KG1 (cell line): ENCODE measurements at regions not wholly inside any gene's neighbourhood (a gene's known extent, or its start where the extent isn't known, plus 50 kb on each side); places are given as distances from the start of the nearest gene placed in this dataset.
"Not testable (repeated sequence)": the region's sequence is repeated elsewhere in the genome, so short reads cannot be mapped to it uniquely, and the experiment has no call there.

Source experiments
- DNase-seq: peaks from one replicate; lab custom pipeline; 2025; lab: John Stamatoyannopoulos, UW

GRCh38 chr6:85192596-85192995, 257.3 kb upstream of the NT5E start:
- DNase-seq, result no peak

GRCh38 chr6:85192186-85192585, 257.7 kb upstream of the NT5E start:
- DNase-seq, result no peak

- DNase-seq, result no peak
These were observed 258.2 kb upstream of the NT5E start for GRCh38 chr6:85191656-85192055.

GRCh38 chr6:85186546-85187175, 263.2 kb upstream of the NT5E start:
- no peak for DNase-seq

GRCh38 chr6:85185977-85186376, 263.9 kb upstream of the NT5E start:
- DNase-seq, result no peak

DNA sequence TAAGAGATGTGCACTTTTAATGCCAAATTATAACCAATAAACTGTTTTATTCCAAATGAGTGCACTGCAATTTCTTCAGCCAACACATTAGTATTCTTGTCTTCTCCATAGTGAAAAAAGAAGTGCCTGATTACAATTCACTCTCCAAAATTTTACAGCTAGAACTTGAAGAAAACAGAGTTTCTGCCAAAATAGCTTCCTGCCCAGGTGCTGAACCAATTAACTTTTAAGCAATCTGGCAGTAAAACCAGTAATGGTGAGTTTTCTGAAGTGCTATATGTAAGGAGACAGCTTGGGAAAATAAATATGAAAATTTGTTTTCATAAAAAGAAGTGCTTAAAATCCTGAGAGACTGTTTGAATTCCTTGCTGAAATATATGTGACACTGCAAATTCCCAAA, 266.0 kb upstream of the NT5E start:
- DNase-seq, result no peak

GRCh38 chr6:85172705-85173104, 277.2 kb upstream of the NT5E start:
- DNase-seq, result no peak

GRCh38 chr6:85172161-85172560, 277.7 kb upstream of the NT5E start:
- no peak for DNase-seq

DNA sequence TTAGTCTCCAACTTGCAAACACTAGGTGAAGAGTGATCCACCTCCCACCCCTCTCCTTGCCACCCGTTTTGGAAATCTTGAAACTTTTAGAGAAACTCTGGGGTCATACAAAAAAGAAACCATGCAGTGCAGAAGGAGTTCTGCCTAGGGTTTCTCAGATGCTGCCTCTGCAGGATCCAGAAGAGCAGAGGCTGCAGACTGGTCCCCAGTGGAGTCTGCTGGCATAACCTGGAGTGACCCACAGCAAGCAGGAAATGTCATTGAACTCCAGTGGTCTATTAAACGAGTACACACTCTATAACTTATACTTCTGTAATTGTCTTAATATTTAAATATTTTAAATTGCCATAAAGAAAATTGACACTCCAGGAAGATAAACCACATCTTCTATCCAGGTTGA, 280.7 kb upstream of the NT5E start:
- DNase-seq, result no peak

DNA sequence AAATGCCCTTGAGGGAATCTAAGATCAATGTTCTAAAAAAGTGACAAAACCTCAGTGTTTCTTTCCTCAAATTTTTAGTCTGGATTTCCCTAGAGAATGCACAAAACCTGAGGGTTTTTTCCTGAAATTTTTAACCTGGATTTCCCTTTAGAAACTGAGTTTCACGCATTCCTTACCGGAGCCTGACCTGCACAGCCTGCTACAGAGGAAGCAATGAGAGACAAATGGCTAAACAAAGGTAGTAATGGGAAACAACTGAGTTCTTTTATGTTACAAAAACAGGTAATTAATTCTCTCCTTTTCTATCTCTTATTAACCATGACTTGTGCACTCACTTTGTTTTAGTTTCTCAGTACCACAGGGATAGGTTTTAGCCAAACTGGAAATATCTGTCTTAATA, 281.7 kb upstream of the NT5E start:
- DNase-seq, result no peak

DNA sequence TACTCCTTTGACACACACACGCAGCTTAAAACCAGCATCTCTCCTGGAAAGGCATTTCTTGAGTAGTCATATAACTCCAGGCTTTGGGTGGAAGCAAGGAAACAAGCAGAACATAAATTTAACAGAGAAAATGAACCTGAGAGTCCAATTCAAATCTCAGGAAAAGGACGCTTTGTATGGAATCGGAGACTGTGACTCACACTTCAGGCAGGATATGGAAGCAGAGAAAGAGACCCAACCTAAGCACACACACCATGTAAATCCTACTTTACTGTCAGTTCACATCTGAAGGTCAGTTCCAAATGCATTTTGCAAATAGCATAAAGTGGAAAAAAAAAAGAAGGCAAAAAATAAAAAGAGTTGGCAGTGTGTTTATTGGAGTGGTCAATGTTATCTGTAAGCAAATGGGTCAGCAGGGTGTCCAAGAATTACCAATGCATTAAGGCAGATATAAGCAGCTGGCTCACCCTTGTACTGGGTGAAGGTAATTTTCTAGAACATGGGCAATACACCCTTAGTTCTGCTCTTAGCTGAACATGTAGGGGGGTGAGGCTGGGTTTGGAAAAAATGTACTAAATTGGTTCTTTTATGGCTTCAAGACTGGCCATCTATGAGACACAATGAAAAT, 283.7 kb upstream of the NT5E start:
- no peak for DNase-seq

GRCh38 chr6:85163156-85164080, 286.5 kb upstream of the NT5E start:
- no peak for DNase-seq

DNA sequence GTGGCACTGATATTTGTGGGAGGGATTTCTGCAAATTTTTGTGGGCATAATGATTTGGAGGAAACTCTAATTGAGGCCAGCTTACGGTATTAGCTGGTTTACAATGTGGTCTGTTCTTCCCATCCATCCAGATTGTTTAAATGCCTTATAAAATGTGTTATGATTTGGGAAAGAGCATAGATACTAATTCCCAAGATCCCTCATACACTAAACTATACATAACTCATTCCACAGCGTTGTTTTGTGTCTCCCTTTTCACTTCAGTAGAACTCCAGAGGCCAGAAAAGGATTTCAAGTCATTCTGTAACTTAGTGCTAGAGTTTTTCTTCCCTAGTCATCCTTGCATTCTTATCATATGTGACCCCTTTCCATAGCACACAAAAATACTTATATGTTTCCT, 292.6 kb upstream of the NT5E start:
- DNase-seq, result no peak

DNA sequence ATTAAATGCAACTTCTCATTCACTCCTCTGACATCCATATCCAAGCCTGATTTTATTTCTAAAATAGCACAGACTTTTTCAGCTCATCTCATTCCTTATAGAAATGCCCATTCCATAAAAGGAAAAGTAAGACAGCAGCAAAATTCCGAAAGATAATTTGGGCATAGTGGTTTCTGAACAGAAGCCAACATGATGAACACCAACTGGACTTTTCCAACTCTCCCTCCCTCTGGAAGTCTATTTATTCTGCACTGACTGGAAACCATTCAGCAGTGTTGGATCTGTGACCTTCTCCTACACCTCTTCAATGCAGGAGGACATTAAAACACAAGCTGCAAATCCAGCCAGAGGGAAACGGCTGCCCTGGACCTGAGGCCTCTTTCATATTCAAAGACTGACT, 306.2 kb upstream of the NT5E start:
- DNase-seq, result no peak

GRCh38 chr6:85137865-85138264, 312.0 kb upstream of the NT5E start:
- DNase-seq, result no peak

- no peak for DNase-seq
These were observed 313.6 kb upstream of the NT5E start for GRCh38 chr6:85136310-85136709.

GRCh38 chr6:85135376-85136094, 314.3 kb upstream of the NT5E start:
- no peak for DNase-seq

DNA sequence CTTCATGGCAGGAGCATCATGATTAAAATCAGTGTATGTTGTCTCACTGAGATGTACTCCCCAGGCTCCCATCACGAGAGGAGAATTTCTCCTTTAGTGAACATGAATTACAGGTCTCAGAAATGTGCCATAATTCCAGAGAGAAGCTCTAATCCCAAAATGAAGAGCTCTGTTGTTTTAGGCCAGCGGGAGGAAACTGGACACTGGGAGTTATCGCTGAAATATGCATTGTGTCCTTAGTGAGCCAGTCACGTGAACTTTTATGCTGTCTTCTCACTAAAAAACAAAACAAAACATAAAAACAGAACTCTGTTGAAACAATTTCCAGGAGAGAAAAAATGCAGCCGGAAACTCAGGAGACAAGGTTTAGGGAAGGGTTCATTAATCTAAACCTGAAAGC, 315.7 kb upstream of the NT5E start:
- DNase-seq, result no peak

DNA sequence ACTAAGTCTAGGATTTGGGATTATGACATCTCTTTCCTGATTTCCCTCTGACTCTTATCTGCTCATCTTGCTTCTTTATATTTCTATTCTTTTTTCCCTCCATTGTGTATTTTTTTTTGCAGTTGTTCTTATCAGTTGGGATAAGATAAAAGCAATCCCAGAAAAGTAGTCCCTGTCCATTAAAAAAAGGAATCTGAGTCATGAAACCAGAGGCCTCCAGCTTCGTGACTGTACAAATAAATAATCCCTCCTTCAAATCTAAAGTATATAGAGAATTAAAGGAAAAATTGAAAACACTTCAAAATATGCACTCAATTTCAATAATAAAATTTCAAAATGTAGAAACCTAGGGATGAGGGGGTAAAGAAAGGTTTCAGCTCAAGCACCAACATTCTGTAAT, 317.8 kb upstream of the NT5E start:
- DNase-seq, result no peak

DNA sequence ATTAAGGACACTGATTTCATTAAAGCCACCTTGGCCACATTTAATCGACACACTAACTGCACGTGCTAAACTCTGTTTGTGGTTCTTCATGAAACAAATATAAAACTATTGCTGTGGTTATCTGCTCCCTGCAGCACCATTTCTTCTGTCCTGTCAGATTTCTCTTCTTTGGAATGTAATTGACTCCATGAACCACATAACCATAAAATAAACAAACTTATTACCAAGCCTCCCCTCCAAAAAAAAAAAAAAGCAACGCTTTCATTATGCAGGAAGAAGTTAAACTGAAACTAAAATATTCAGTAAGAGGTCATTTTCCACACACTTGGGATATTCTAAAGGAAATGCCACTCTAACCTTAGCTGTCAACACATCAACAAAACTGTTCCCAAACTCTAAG, 319.1 kb upstream of the NT5E start:
- DNase-seq, result no peak

GRCh38 chr6:85129881-85130280, 320.0 kb upstream of the NT5E start:
- DNase-seq, result no peak

GRCh38 chr6:85128781-85129180, 321.1 kb upstream of the NT5E start:
- no peak for DNase-seq

GRCh38 chr6:85128256-85128655, 321.6 kb upstream of the NT5E start:
- DNase-seq, result not testable (repeated sequence)
